C4-2B (cell line): ENCODE measurements at regions not wholly inside any gene's neighbourhood (a gene's known extent, or its start where the extent isn't known, plus 50 kb on each side); places are given as distances from the start of the nearest gene placed in this dataset.

Experiments
- CTCF ChIP-seq: fragments of 450-650 bp; conservative IDR thresholded peaks from 2 replicates; pipeline ENCODE4 v1.5.1; 2017; ENCODE audit warnings: mild to moderate bottlenecking
- ZFX ChIP-seq: fragments of 450-650 bp; IDR thresholded peaks from 2 replicates; pipeline ENCODE4 v1.6.1; 2017

GRCh38 chr4:12761694-12762093 lies 722.4 kb downstream of the RAB28 start:
- no peak for TF ChIP-seq CTCF
- no peak for TF ChIP-seq ZFX
